Muscle of back (tissue), 3 donors: ENCODE measurements at regions not wholly inside any gene's neighbourhood (a gene's known extent, or its start where the extent isn't known, plus 50 kb on each side); places are given as distances from the start of the nearest gene placed in this dataset.

Experiments
- DNase-seq, 3 donors: peaks; one replicate each; pipeline versions ENCODE4 v3.0.0 to v3.0.0-alpha.2; 2013

DNA sequence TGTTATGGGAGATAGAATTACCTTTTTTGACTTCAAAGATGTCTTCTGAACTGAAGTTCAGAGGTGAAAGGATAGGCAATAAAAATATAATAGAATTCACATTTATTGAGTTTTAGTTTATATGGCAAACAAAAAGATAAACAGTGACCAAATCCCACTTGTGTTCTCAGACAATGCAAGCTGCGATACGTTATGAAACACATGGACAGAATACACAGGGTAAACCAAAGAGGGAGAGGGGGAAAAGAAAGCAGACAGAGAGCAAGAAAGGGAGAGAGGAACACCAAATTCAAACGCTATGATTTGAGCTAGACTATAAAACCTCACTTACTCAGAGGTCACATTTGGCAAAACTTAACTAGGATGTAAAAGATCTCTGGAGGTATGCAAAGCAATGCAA, 238.2 kb upstream of the FLRT2 start:
- no peak for DNase-seq

DNA sequence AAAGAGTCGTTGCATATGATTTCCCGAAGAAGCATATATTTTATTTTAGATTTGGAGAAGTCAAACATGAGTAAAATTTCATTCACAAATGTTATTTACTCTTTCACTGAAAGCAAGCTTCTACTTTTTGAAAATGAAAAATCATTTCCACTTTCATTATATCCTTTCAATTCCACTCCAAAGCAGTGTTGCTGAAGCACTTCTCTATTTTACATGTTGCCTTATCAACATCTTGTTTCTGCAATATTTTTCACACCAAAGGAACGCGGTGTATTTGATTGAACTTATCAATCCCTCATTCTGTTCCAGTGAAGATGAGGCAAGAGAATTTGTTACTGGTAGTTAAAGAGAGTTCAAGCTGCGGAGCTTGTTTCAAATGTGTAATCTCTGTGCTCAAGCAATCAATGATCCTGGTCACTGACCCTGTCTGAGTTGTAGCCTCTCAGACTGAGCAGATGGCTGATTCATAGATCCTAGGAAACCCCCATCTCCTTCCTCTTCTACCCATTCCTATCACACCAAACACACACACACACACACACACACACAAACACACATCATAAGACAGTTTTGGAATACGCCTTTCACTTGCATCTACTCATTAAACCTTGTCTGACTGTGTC, 236.2 kb upstream of the FLRT2 start:
- DNase-seq: no peak

DNA sequence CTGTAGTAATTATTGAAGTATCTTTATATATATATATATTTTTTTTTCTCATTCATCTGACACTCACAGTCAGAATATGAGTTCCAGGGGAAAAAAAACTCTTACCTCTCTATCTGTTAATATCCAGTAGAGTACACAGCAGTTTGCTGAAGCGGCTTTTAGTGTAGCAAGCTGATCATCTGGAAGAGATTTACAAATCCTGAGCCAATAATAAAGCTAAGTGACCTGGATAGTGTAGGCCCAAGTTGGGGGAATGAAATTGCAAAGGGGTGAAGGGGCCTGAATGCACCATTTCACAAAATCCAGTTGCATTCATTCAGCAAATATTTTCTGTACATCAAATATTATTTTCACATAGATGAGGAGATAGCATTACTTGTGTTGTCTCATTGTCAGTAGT, 234.6 kb upstream of the FLRT2 start:
- DNase-seq: peak in 2 of 3 donors; percentile 34 to 59

DNA sequence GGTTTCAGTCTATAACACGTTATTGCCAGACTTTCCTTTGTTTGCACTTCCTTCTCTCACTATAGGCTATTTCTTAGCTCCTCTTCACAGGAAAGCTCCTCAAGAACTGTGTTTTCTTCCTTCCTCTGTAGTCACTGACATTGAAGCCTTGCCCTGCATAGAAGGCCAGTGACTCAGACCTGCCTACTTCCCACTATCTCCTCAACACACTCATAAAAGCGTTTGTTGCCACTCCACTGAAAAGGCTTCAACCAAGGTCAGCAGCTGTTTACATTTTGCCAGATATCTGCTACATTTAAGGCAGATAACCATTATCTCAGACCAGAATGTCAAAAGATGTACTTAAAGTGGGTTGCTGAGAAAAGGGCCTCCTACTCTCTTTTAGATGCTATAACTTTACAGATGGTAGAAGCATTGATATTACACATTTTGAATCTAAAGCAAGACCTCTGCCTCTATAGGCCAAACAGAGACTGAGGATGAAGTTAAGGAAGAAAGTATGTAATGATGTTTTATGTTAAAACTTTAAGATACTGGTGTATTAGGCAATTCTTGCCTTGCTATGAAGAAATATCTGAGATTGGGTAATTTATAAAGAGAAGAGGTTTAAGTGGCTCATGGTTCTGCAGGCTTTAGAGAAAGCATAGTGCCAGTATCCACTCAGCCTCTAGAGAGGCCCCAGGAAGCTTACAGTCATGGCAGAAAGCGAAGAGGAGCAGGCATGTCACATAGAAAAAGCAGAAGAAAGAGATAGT, 233.3 kb upstream of the FLRT2 start:
- DNase-seq: no peak

DNA sequence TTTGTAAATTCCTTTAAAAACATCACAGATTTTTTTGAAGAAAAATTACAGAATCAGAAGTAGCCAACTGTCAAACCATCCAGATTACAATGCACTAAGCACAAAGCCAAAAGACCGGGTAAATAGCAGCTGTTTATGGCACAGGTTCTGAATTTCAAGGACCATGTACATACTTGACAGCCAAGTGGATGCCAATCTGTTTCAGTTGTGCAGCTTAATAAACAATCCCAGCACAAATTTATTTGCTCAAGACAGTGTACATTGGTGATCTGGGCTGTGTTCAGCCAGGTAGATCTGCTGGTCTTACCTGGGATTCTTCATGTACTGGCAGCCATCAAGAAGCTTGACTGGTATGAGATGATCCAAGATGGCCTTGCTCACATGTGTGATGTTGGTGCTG, 229.8 kb upstream of the FLRT2 start:
- no peak for DNase-seq

DNA sequence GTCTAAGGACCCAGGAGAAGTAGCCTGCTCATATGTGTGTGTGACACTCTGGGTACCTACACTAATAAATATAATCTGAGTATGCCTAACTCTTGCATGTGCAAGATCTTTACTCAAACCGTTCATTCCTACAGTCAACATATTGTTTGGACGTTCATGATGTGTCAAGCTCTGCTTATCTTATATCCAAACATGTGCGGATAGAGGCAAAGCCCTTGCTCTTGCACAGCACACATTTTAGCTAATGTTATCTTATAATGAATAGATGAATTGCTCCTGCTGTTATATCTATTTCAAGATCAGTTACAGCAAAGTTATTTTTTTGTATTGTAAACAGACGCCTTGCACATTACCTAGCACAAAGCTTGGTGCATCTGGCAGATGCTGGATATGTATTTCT, 228.4 kb upstream of the FLRT2 start:
- DNase-seq: no peak

DNA sequence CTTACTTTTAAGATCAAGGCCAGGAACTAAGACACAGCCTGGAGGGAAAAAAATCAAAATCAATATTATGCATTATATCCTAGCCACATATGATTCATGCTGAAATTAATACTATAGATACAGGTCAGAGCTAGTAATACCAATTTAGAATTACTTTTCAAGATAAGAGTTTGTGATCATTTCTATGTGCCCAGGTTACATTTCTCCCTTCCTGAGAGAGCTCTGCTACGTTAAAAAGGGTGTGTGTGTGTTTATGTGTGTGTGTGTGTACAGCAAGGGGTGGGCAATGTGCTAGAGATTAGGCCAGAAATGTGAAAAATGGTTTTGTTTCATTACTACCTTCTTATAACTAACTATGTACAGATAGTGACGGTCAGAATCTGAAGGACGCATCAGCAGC, 223.9 kb upstream of the FLRT2 start:
- DNase-seq: no peak

DNA sequence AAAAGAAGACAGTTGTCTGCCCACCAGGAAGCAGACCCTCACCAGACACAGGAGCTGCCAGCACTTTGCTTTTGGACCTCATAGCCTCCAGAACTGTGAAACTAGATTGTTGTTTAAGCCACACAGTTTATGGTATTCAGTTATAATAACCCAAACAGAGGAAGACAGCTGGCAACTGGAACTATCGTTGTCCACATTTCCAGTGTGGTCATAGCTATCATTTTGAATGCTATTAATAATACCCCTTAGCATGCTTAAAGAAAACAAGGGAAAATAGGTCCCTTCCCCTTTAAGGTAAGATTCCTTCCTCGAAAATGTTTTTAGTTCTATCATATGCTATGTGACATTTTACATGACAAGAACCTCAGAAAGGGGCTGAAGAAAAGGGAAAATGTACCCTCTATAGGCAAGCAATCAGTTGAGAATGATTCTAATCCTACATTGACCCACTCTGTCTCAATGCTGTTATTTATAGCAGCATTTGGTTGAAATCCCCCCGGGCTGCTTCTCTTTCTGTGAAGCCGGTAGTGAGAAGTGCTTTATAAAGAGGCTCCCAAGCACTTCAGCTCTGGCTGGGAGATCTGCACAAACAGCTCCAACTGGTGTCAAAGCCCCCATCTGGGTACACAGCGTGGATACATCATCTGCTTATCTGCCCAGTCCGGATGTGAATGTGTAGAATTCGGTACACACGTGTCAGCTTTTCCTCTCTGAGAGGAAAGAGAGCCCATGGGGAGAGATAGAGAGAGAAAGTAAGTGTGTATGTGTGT, 221.2 kb upstream of the FLRT2 start:
- DNase-seq: peak in 2 of 3 donors; percentile 10 to 43

DNA sequence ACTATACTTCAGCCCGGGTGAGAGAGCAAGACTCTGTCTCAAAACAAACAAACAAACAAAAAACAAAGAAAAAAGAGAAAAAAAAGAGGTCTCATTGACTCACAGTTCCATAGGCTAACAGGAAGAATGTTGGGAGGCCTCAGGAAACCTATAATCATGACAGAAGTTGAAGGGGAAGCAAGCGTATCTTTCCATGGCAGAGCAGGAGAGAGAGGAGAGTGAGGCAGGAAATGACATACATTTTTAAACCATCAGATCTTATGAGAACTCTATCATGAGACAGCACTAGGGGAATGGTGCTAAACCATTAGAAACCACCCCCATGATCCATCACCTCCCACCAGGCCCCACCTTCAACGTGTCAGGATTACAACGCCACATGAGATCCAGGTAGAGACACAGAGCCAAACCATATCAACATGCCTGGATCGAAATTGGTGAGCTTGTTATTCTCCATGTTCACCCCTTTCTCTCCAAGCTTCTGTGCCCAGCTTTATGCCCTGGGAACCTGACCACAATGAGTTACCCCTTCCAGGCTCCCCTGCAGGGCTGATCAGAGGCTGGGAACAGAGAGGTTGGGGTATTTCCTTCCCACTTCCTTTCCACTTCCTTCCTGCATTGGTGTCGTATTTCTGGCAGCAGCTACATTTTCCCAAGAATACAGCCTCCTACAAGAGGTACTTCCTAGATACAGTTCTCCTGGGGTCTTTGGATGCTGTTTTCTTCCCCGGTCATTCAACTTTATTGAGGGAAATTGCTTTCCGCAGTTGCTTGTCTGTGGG, 219.3 kb upstream of the FLRT2 start:
- no peak for DNase-seq

DNA sequence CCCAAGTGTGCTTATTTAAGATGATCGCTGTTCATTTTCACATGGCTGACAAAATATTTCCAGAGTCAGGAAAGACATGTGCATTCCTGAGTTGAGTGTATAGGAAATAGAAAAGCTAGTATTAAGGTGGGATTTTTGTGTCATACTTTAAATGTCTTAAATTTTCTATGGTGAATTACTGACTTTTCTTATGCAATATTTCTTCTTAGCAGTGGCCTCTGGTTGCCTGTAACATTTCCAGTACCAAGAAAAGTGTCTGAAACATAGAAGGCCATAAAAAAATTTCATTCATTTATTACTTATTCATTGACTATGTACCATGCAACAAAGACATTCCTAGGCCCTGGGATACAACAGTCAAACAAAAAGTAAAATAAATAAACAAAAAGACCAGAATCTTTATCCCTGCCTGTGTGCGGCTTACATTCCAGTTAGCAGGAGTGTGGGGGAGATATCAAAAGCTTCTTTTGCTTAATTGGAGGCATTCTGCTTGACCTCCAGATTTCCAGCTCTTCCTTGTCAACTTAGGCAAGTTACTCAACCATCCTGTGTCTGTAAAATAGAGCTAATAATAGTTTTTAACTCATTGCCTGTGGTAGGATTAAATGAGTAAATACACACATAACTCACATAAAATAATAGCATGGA, 216.3 kb upstream of the FLRT2 start:
- no peak for DNase-seq

DNA sequence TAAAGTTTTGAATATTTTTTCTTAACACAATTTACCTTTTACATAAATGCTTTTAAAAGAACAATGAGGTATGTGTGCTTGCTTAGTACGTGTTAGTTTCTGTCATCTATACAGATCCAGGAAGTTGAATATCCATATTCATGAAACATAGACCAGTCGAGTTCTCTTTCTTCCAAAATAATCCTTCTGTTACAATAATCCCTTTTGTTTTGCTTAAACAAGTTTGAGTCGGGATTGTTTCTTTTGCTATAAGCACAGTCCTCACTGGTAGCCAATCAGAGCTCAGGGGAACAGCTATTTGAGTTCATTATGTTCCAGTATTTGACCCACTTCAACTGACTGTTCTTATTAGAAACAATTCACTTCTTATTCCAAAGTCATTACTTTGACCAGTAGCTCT, 214.7 kb upstream of the FLRT2 start:
- no peak for DNase-seq

DNA sequence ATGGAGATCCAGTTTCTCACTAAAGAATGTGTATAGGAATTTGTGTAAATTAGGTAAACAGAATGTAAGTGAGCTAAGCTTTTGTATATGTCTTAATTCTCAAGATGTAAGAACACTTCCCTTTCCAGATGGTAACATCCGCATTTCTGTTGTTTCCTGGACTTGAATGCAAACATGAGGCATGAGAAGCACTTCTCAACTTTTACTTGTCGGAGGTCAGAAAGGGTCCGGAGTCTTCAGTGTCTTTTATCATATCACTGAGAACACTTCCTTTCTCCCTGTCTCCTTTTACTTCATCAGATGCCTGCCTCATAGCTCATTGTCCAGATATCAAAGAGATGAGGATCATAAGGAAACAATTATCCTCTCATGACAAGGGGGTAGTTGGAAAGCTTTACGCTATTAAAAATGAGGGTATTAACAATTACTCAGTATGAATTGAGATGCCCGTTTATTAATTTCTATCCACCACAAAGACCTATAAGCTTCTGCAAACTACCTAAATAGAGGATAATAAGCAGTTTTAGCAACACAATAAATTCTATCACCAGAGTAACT, 214.1 kb upstream of the FLRT2 start:
- no peak for DNase-seq

DNA sequence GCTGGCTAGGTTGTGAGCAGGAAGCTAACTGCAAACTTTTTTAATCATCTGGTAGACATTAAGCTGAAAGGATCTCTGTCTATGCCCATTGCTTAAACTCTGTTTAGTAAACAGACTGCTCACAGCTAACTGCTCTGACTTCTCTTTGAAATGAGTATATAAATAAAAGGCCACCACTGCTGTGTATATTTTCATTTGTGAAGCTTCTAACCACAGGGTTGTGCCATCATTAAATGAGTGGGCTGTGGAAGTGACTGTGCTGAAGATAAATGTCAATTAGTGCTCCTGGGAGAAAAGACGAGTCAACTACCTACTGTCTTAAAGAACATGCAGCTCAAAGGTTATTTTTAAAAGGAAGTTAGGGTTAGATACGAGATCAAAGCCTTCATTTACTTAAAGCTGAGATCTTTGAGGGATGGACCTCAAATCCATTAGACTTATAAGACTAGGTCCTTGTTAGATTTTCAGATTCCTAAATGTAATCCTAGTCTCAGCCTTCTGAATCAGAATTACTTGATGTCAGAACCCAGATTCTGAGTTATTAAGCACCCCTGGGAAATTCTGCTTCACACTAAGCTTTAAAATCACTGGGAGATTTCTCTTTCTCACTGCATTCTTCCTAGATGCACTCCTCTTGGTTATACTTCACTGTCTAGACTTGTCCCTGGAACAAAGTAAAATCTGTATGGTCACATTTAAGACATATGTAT, 213.1 kb upstream of the FLRT2 start:
- no peak for DNase-seq

DNA sequence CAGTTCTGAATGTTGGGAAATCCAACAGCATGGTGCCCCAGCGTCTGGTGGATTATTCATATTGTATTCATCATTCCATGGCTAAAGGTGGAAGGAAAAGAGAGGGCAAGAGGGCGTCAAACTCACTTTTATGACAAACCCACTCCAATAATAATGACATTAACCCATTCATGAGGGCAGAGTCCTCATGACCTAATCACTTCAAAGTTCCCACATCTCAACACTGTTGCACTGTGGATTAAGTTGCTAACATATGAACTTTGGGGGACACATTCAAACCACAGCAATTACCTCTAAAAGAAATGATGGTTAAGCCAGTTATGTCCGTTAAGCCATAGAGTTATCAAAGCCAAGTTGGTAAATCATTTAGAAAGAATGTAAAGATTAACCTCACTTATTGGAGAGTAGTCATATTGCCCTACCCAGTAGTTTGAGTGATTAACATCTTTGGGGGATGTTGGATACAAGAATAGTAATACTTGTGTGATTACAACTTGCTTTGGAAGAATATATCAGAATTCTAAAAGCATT, 212.4 kb upstream of the FLRT2 start:
- DNase-seq: no peak

DNA sequence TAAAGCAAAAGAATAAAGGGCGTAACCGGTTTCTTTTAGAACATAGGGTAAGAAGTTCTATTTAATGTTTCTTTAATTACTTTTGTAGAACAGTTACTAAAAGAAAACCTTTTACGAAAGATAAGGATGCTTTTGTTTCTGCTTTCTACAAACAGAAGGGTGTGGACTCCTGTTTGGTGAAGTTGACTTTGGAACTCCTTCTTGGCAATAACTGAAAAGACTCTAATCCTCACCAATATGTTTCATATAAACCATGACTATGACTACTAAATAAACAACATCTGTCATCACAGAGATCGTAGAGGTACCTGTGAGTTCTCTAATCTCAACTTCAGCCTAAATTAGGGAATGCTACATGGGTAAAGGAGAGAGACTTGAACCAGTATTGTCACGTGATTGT, 210.8 kb upstream of the FLRT2 start:
- DNase-seq: no peak

DNA sequence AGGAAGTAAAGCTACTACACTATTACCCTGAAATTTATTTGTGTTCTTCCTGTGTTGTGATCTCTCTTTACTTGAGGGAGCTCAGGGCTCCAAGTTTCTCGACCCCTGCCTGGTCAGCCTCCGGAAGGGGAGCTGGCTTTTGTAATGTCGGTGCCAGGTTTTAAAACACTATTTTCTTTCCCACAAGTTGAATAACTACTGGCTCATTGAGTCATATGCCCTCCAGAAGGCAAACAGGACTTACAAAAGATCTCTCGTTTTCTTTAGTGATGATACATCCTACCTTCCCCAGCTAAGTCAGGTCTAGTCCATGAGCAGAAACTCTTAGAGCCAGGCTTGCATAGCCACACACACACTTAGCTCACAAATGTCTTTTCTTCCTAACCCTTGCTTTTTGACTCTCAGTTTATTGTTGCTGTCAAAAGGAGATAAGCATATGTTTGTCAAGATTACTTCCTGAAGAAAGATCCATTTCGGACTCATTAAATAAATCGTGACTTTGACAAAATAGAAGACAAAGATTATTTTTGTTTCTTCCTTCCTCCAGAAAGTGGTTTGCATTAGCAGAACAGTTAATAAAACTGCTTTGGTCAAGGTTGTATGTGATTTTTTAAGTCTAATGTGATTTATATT, 209.8 kb upstream of the FLRT2 start:
- DNase-seq: no peak

DNA sequence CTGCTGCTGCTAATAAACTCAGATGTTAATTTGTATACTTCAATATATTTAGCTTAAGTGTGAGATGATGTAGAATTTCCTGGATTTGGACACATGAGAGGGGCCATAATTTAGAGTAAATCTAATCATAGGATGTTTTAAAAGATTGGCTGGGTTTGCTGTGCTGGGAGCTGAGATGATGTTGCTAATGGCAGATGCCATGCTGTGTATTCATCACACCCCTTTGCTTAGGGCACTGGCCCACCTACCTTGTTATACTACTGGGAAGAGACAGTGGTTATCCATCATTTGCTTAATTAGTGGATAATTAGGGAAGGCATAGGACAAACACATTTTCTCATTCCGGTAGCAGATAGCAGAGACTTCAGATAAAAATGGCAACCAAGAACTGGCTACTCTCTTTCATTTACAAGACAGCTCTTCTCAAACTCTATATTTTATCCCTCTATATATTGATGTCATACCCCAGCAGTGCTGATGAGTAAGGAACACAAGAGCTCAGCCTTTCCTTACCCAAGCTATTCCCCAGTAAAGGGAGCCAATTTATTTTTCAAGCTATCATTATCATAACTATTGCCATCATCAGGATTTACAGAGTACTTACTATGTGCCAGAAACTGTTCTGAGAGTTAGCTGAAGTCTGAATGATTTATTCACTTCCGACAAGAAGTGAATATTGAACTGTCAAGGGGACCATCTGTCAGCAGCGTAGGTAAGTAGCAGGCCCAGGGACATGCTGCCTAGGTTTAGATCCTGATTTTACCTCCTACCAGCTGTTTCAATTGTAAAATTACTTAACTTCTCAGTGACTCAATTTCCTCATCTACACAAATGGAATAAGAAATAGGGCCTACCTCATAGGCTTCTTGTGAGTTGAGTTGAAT, 204.6 kb upstream of the FLRT2 start:
- no peak for DNase-seq

DNA sequence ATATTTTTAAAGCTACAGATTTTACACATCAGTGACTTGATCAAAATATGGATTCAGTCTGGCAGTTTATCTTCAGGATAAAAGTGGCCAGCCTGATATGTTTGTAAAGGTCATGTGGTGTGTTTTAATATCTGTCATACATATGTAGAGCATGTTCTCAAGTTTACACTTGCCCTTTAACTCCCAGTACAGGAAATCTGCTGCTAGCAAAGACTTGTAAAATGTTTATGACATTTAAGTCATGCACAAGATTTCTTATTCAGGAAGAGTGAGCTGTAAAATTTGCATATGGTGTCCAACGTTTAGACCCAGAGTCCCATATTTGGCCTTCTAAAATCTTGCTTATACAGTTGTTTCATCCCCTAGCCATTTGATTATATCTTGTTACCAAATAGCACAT, 197.5 kb upstream of the FLRT2 start:
- no peak for DNase-seq

DNA sequence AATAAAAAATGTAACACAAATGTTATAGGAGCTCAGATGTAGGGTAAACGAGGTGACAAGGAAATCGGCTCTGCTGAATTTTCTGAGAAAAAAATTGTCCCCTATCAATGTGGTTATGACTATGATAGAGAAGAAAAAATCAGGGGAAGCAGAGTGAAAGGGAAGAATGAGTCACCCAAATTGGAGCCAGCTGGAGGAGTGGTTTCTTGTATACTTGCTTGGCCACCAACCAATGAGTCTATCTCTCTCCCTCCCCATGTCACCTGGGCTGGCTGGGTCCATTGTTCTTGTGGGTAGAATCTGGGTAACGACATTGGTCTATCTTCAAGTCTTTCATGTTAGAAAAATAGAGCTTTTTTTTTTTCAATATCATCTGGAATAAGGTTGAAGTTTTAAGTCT, 196.6 kb upstream of the FLRT2 start:
- no peak for DNase-seq
